Glutamatergic neuron (in vitro differentiated cells): ENCODE measurements at regions not wholly inside any gene's neighbourhood (a gene's known extent, or its start where the extent isn't known, plus 50 kb on each side); places are given as distances from the start of the nearest gene placed in this dataset.

ENCODE experiments used
- DNase-seq: peaks from one replicate; pipeline ENCODE4 v3.0.0; 2022
- H3K27ac Mint-ChIP-seq: one replicate; pipeline ENCODE4 v1.8.0; 2020; ENCODE audit warnings: mild to moderate bottlenecking, mixed read lengths, inconsistent platforms; ENCODE audit not compliant: unreplicated experiment
- H3K27me3 Mint-ChIP-seq: one replicate; pipeline ENCODE4 v1.8.0; 2020; ENCODE audit warnings: mild to moderate bottlenecking, moderate library complexity, mixed read lengths, inconsistent platforms; ENCODE audit not compliant: unreplicated experiment
- H3K36me3 Mint-ChIP-seq: one replicate; pipeline ENCODE4 v1.8.0; 2020; ENCODE audit warnings: mild to moderate bottlenecking, mixed read lengths, inconsistent platforms; ENCODE audit not compliant: unreplicated experiment
- H3K4me1 Mint-ChIP-seq: one replicate; pipeline ENCODE4 v1.8.0; 2020; ENCODE audit warnings: mild to moderate bottlenecking, low read depth, mixed read lengths, inconsistent platforms; ENCODE audit not compliant: unreplicated experiment
- H3K4me3 Mint-ChIP-seq: one replicate; pipeline ENCODE4 v1.8.0; 2020; ENCODE audit warnings: mild to moderate bottlenecking, mixed read lengths, inconsistent platforms; ENCODE audit not compliant: unreplicated experiment
- H3K9me3 Mint-ChIP-seq: one replicate; pipeline ENCODE4 v1.8.0; 2020; ENCODE audit warnings: mild to moderate bottlenecking, moderate library complexity, mixed read lengths, inconsistent platforms; ENCODE audit not compliant: unreplicated experiment
- TF ChIP-seq, protein P1 (sequence below): fragments of 200-600 bp; sonication (generic); IDR thresholded peaks from one replicate; pipeline ENCODE4 v1.5.0; 2021; ENCODE audit not compliant: partially characterized antibody, unreplicated experiment

DNA sequence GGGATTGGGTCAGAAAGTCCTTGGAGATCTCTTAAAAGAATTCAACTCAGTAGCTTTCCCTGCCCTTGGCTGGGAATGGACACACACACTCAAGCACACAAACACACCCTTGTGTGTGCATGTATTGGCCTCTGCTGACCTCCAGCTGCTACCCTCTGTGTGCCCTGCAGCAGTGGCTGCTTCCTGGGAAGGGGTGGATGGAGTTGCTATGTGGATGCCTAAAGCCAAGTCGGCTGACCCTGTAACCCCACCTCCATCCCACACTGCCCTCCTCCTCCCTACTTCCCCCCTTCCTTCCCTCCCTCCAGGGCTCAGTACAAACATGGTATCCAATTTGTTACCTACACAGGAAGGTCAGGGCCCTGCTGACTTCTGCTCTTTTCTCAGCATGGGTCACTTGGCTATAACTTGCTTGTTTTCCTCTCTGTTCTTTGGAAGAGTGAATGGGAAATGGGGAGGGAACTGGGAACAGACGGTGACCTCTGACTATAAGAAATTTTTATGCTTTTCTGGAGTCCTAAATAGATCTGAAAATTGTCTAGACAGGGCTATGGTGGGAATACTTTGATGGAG lies 351.6 kb upstream of the TBX3 start:
- Mint-ChIP-seq H3K36me3 (no peaks in the 10 kb centered on the region), H3K4me3 (no peak overlapping the region), H3K27me3 (no peaks in the 10 kb centered on the region), H3K4me1 (no peaks in the 10 kb centered on the region), H3K9me3 (no peaks in the 10 kb centered on the region), H3K27ac (no peak overlapping the region)
- DNase-seq, result no peak
- TF ChIP-seq, protein P1, sequence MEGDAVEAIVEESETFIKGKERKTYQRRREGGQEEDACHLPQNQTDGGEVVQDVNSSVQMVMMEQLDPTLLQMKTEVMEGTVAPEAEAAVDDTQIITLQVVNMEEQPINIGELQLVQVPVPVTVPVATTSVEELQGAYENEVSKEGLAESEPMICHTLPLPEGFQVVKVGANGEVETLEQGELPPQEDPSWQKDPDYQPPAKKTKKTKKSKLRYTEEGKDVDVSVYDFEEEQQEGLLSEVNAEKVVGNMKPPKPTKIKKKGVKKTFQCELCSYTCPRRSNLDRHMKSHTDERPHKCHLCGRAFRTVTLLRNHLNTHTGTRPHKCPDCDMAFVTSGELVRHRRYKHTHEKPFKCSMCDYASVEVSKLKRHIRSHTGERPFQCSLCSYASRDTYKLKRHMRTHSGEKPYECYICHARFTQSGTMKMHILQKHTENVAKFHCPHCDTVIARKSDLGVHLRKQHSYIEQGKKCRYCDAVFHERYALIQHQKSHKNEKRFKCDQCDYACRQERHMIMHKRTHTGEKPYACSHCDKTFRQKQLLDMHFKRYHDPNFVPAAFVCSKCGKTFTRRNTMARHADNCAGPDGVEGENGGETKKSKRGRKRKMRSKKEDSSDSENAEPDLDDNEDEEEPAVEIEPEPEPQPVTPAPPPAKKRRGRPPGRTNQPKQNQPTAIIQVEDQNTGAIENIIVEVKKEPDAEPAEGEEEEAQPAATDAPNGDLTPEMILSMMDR, result no peak

DNA sequence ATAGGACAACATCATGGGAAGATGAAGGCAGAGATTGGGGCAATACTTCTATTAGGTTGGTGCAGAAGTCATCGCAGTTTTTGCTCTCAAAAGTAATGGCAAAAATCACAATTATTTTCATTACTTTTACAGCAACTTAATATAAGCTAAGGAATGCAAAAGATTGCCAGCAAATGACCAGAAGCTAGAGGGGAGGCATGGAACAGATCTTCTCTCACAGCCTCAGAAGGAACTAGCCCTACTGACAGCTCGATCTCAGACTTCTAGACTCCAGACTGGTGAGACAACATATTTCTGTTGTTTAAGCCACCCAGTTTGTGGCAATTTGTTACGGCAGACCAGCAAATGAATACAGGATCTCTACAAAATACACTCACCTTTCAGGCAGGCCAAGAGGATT lies 348.5 kb upstream of the TBX3 start:
- TF ChIP-seq, protein P1, result no peak
- no peaks in the 10 kb centered on the region for H3K4me1 Mint-ChIP-seq
- no peaks in the 10 kb centered on the region for H3K36me3 Mint-ChIP-seq

GRCh38 chr12:115030017-115030416 lies 346.0 kb upstream of the TBX3 start:
- Mint-ChIP-seq H3K4me1 (no peaks in the 10 kb centered on the region), H3K27me3 (no peaks in the 10 kb centered on the region), H3K27ac (no peak overlapping the region), H3K9me3 (no peaks in the 10 kb centered on the region), H3K4me3 (no peak overlapping the region), H3K36me3 (peaks cover 4% of the 10 kb centered on the region)
- no peak for DNase-seq
- TF ChIP-seq, protein P1, result no peak

More for the DNA sequence above, 348.5 kb upstream of the TBX3 start:
- no peak overlapping the region for H3K4me3 Mint-ChIP-seq
- H3K27ac Mint-ChIP-seq, result no peak overlapping the region
- H3K27me3 Mint-ChIP-seq, result no peaks in the 10 kb centered on the region
- H3K9me3 Mint-ChIP-seq, result no peaks in the 10 kb centered on the region
- DNase-seq, result no peak

DNA sequence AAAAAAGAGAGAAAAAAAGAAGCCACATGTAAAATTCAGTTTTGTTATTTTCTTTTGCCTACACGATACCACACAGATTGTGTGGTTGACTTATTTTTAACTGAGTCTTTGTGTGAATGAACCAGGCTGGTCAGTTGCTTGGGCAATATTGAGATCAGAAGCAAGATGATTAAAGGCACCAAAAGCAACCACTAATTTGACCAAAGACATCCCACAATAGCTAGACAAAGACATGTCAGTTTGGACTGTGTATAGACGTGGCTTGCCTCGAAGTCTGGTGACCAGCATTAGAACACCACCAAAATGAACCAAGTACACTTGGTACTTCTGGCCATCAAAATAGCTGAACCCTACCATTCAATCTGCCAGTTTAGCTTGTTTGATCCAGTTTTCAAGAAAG lies 340.6 kb upstream of the TBX3 start:
- H3K36me3 Mint-ChIP-seq, result peaks cover 4% of the 10 kb centered on the region
- no peaks in the 10 kb centered on the region for H3K4me1 Mint-ChIP-seq
- H3K27me3 Mint-ChIP-seq, result no peaks in the 10 kb centered on the region
- no peak for DNase-seq
- no peak overlapping the region for H3K27ac Mint-ChIP-seq
- TF ChIP-seq, protein P1, result no peak
- H3K4me3 Mint-ChIP-seq, result no peak overlapping the region
- no peaks in the 10 kb centered on the region for H3K9me3 Mint-ChIP-seq

DNA sequence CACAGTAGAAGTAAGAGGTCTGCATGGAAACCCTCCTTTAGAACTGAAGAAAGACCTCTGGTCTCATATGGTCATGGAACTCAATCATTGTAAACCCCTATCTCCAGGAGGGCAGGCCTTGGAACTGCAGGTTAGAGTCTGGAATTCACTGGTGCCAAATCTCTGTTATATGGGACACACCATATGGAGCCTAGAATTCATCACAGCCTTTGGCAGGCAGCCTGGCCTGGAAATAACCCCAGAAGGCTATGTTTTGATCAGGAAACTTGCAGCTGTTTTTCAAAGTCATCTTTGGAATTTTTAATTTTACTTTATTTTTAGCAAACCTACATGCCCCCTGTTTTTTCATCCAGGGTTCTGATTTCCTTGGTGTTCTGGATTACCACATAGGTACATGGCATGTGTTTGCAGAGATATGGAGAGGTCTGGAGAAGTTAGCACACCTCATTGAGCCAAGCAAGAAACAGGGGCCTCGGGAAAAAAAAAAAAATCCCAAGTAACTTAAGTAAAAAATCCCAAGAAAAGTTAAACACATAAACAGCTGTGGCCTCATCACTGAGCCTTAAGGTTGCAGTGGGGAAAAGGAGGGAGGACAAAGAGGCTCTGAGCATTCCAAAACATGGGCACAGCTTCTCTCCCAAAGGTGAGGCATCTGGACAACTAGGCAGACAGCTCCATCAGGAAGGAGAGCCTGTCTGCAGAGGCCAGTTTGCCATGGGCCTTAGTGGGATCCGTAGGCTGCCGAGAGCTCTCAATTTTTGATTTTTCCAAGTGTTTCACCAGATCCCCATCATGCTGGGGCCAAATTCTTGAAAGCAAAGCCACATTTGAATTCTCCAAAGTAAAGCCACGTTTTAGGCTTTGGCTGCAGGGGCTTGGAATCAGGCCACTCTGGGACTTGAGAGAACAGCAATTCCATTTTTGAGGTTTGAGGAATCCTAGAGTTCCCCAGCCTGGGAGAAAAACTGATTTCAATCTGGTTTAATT lies 339.6 kb upstream of the TBX3 start:
- H3K4me3 Mint-ChIP-seq, result no peak overlapping the region
- no peak overlapping the region for H3K27ac Mint-ChIP-seq
- H3K36me3 Mint-ChIP-seq, result peaks cover 5% of the 10 kb centered on the region
- H3K4me1 Mint-ChIP-seq, result no peaks in the 10 kb centered on the region
- TF ChIP-seq, protein P1, result no peak
- no peak for DNase-seq
- peaks cover under 1% of the 10 kb centered on the region for H3K9me3 Mint-ChIP-seq
- H3K27me3 Mint-ChIP-seq, result no peaks in the 10 kb centered on the region
